Smooth muscle cell (in vitro differentiated cells): ENCODE measurements at regions not wholly inside any gene's neighbourhood (a gene's known extent, or its start where the extent isn't known, plus 50 kb on each side); places are given as distances from the start of the nearest gene placed in this dataset.

Source experiments
- DNase-seq: peaks from one replicate; lab custom pipeline; 2025; ENCODE audit not compliant: unreplicated experiment; lab: John Stamatoyannopoulos, UW
- H2AFZ ChIP-seq: fragments of 200-600 bp; sonication (generic); 2 replicates; pipeline ENCODE4 v1.6.0; 2016; ENCODE audit warnings: antibody characterized with exemption, low read depth, mild to moderate bottlenecking
- H3F3A ChIP-seq: fragments of 200-600 bp; sonication (generic); 2 replicates; pipeline ENCODE4 v1.6.0; 2017; ENCODE audit warnings: antibody characterized with exemption, low read depth
- H3K27ac ChIP-seq: fragments of 200-600 bp; sonication (generic); 2 replicates; pipeline ENCODE4 v1.5.1; 2016; ENCODE audit warnings: low read depth, mild to moderate bottlenecking
- H3K27me3 ChIP-seq: fragments of 200-600 bp; sonication (generic); 2 replicates; pipeline ENCODE4 v1.6.1; 2016; ENCODE audit warnings: low read depth, mild to moderate bottlenecking
- H3K36me3 ChIP-seq: fragments of 200-600 bp; sonication (generic); 2 replicates; pipeline ENCODE4 v1.5.1; 2016; ENCODE audit warnings: low read depth
- H3K4me1 ChIP-seq: fragments of 200-600 bp; sonication (generic); 2 replicates; pipeline ENCODE4 v1.5.1; 2016; ENCODE audit warnings: low read depth
- H3K4me2 ChIP-seq: fragments of 200-600 bp; sonication (generic); 2 replicates; pipeline ENCODE4 v1.6.0; 2016; ENCODE audit warnings: mild to moderate bottlenecking
- H3K4me3 ChIP-seq: fragments of 200-600 bp; sonication (generic); 2 replicates; pipeline ENCODE4 v1.5.1; 2016; ENCODE audit warnings: mild to moderate bottlenecking
- H3K79me2 ChIP-seq: fragments of 200-600 bp; sonication (generic); 2 replicates; pipeline ENCODE4 v1.6.0; 2016; ENCODE audit warnings: low read depth, mild to moderate bottlenecking
- H3K9ac ChIP-seq: fragments of 200-600 bp; sonication (generic); 2 replicates; pipeline ENCODE4 v1.6.0; 2016; ENCODE audit warnings: low read depth
- H3K9me3 ChIP-seq: fragments of 200-600 bp; sonication (generic); replicated peaks from 2 replicates; pipeline ENCODE4 v1.5.1; 2016; ENCODE audit warnings: low read depth
- H4K20me1 ChIP-seq: fragments of 200-600 bp; sonication (generic); 2 replicates; pipeline ENCODE4 v1.6.0; 2016; ENCODE audit warnings: low read depth
- CTCF ChIP-seq: fragments of 200-600 bp; sonication (generic); IDR thresholded peaks from 2 replicates; pipeline ENCODE4 v1.5.1; 2017; ENCODE audit warnings: borderline replicate concordance, mild to moderate bottlenecking, antibody characterized with exemption; ENCODE audit not compliant: insufficient read depth, poor library complexity, severe bottlenecking
- WGBS: methylation state at CpG from one replicate; pipeline ENCODE4 v1.1.7; 2016; ENCODE audit warnings: low lambda C conversion rate; 5-methylcytosine and 5-hydroxymethylcytosine counted together

- Histone ChIP-seq H3K4me1 (no peaks in the 10 kb centered on the region), H3K27me3 (no peaks in the 10 kb centered on the region), H3K36me3 (no peaks in the 10 kb centered on the region), H3K27ac (no peak overlapping the region), H3K79me2 (no peaks in the 10 kb centered on the region), H4K20me1 (no peaks in the 10 kb centered on the region), H3K4me2 (no peak overlapping the region), H3F3A (no peaks in the 10 kb centered on the region), H3K4me3 (no peak overlapping the region), H3K9ac (no peak overlapping the region), H3K9me3 (no peaks in the 10 kb centered on the region), H2AFZ (no peak overlapping the region)
- no peak for TF ChIP-seq CTCF
- DNase-seq = no peak
- 97% methylated on average over 2 of the region's 2 CpGs for WGBS
Measured at GRCh38 chr2:65486282-65486681, 53.9 kb upstream of the SPRED2 start.

GRCh38 chr2:65485839-65486238, 53.4 kb upstream of the SPRED2 start:
- no peak overlapping the region for H3K4me2 ChIP-seq
- H3K36me3 ChIP-seq = no peaks in the 10 kb centered on the region
- no peak overlapping the region for H3K4me3 ChIP-seq
- 96% methylated on average over 5 of the region's 5 CpGs for WGBS
- DNase-seq = no peak
- no peaks in the 10 kb centered on the region for H3F3A ChIP-seq
- no peaks in the 10 kb centered on the region for H3K79me2 ChIP-seq
- no peak overlapping the region for H2AFZ ChIP-seq
- no peak overlapping the region for H3K27ac ChIP-seq
- H3K9me3 ChIP-seq = no peaks in the 10 kb centered on the region
- no peaks in the 10 kb centered on the region for H3K27me3 ChIP-seq
- H3K9ac ChIP-seq = no peak overlapping the region
- H4K20me1 ChIP-seq = no peaks in the 10 kb centered on the region
- no peak for TF ChIP-seq CTCF
- no peaks in the 10 kb centered on the region for H3K4me1 ChIP-seq

- DNase-seq = no peak
- Histone ChIP-seq H3K36me3 (no peaks in the 10 kb centered on the region), H3K4me3 (no peak overlapping the region), H3K27ac (no peak overlapping the region), H3K79me2 (no peaks in the 10 kb centered on the region), H3K4me1 (no peaks in the 10 kb centered on the region), H3K9me3 (no peaks in the 10 kb centered on the region), H3K4me2 (no peak overlapping the region), H3K27me3 (no peaks in the 10 kb centered on the region), H4K20me1 (no peaks in the 10 kb centered on the region), H3F3A (no peaks in the 10 kb centered on the region), H3K9ac (no peak overlapping the region), H2AFZ (no peak overlapping the region)
- no peak for TF ChIP-seq CTCF
- 71% methylated on average over 4 of the region's 4 CpGs for WGBS
Measured at GRCh38 chr2:65483763-65484162, 51.4 kb upstream of the SPRED2 start.

- Histone ChIP-seq H3K36me3 (no peaks in the 10 kb centered on the region), H3K27ac (no peak overlapping the region), H3K4me3 (no peak overlapping the region), H3K4me1 (no peaks in the 10 kb centered on the region), H3K9ac (no peak overlapping the region), H3K79me2 (no peaks in the 10 kb centered on the region), H3K4me2 (no peak overlapping the region), H3K27me3 (no peaks in the 10 kb centered on the region), H3F3A (no peaks in the 10 kb centered on the region), H2AFZ (no peak overlapping the region), H4K20me1 (no peaks in the 10 kb centered on the region), H3K9me3 (no peaks in the 10 kb centered on the region)
- no peak for TF ChIP-seq CTCF
- no peak for DNase-seq
- 99% methylated on average over 3 of the region's 3 CpGs for WGBS
Measured at GRCh38 chr2:65482971-65483370, 50.6 kb upstream of the SPRED2 start.
